ENCODE measurements at regions not wholly inside any gene's neighbourhood (a gene's known extent, or its start where the extent isn't known, plus 50 kb on each side); places are given as distances from the start of the nearest gene placed in this dataset.

DNA sequence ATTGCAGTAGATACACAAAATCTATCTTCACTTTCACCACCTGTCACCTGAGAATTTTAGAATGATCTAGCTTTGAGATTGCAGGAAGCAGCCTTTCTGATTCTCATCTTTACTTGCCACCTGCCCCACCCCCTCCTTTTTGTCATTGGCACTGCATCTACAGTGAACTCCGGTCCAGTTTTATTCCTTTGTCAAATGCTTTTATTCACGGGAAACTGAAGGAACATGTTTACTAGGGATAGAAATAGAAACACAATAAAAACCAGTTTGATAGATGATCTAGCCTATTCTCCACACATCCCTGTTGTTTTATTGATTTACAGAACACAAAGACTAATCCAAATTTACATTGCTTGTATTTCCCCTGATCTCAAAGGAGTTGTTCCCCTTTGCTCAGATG is 471.7 kb upstream of the STXBP6 start:
- TF ChIP-seq, protein P1, sequence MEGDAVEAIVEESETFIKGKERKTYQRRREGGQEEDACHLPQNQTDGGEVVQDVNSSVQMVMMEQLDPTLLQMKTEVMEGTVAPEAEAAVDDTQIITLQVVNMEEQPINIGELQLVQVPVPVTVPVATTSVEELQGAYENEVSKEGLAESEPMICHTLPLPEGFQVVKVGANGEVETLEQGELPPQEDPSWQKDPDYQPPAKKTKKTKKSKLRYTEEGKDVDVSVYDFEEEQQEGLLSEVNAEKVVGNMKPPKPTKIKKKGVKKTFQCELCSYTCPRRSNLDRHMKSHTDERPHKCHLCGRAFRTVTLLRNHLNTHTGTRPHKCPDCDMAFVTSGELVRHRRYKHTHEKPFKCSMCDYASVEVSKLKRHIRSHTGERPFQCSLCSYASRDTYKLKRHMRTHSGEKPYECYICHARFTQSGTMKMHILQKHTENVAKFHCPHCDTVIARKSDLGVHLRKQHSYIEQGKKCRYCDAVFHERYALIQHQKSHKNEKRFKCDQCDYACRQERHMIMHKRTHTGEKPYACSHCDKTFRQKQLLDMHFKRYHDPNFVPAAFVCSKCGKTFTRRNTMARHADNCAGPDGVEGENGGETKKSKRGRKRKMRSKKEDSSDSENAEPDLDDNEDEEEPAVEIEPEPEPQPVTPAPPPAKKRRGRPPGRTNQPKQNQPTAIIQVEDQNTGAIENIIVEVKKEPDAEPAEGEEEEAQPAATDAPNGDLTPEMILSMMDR (IDR thresholded peaks at IDR 0.05): no peak
- TF ChIP-seq POLR2A (IDR thresholded peaks at IDR 0.05): no peak
